ENCODE measurements at regions not wholly inside any gene's neighbourhood (a gene's known extent, or its start where the extent isn't known, plus 50 kb on each side); places are given as distances from the start of the nearest gene placed in this dataset.

GRCh38 chr9:7979611-7980010 is 180.0 kb upstream of the DMAC1 start:
- no peak for TF ChIP-seq POLR2A (IDR thresholded peaks at IDR 0.05; ENCODE audit: extremely low read depth, insufficient read length)
- no peak for TF ChIP-seq CTCF (IDR thresholded peaks at IDR 0.05; ENCODE audit: low read depth, low read length)
- TF ChIP-seq MAX (IDR thresholded peaks at IDR 0.05; ENCODE audit: low read depth, low read length): no peak
- TF ChIP-seq MYC (IDR thresholded peaks at IDR 0.05; ENCODE audit: low read depth, low read length): no peak

Measured in NB4 (cell line).